Gastroesophageal sphincter (tissue), 3 donors: ENCODE measurements at regions not wholly inside any gene's neighbourhood (a gene's known extent, or its start where the extent isn't known, plus 50 kb on each side); places are given as distances from the start of the nearest gene placed in this dataset.

Experiments used
- POLR2A ChIP-seq, 2 donors: fragments of 450-650 bp; IDR thresholded peaks; one replicate each; pipeline ENCODE4 v1.6.1; 2017; ENCODE audit warnings: antibody characterized with exemption in 2 of 2, mild to moderate bottlenecking in 2 of 2, moderate library complexity in 1 of 2
- TF ChIP-seq, protein P1 (sequence below), 4 experiments: fragments of 200-600 bp in 2 of 4; fragments of 450-650 bp in 2 of 4; sonication (generic) in 1 of 4; IDR thresholded peaks; one replicate each; pipeline ENCODE4 v1.5.1; 2017 to 2019; ENCODE audit warnings: antibody characterized with exemption in 4 of 4, mild to moderate bottlenecking in 2 of 4, moderate library complexity in 2 of 4

DNA sequence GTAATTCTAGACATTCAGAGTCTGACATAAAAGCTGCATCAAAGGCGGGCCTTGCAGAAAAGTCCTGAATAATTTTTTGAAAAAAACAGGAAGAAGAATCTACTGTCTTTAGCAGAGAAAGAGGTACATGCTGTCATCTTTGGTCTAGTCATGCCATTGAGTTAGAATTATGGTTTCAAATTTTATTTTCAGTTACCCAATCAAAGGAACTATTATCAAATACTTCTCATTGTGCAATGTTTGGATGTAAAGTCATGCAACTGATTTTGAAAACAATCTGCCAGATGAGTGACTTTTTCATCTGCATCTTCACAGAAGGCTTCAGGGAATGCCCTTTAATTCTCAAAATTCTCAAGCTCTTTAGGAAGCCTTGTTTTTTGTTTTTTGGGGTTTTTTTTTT, 803.5 kb downstream of the FLRT2 start:
- TF ChIP-seq, protein P1, sequence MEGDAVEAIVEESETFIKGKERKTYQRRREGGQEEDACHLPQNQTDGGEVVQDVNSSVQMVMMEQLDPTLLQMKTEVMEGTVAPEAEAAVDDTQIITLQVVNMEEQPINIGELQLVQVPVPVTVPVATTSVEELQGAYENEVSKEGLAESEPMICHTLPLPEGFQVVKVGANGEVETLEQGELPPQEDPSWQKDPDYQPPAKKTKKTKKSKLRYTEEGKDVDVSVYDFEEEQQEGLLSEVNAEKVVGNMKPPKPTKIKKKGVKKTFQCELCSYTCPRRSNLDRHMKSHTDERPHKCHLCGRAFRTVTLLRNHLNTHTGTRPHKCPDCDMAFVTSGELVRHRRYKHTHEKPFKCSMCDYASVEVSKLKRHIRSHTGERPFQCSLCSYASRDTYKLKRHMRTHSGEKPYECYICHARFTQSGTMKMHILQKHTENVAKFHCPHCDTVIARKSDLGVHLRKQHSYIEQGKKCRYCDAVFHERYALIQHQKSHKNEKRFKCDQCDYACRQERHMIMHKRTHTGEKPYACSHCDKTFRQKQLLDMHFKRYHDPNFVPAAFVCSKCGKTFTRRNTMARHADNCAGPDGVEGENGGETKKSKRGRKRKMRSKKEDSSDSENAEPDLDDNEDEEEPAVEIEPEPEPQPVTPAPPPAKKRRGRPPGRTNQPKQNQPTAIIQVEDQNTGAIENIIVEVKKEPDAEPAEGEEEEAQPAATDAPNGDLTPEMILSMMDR (IDR thresholded peaks at IDR 0.05) = no peak
- no peak for TF ChIP-seq POLR2A (IDR thresholded peaks at IDR 0.05)
